GM18870 (cell line): ENCODE measurements at regions not wholly inside any gene's neighbourhood (a gene's known extent, or its start where the extent isn't known, plus 50 kb on each side); places are given as distances from the start of the nearest gene placed in this dataset.

Experiments
- ATAC-seq: cut with Tn5 transposase; IDR thresholded peaks from one replicate; pipeline ENCODE4 v1.9.1; 2021; ENCODE audit warnings: moderate library complexity; ENCODE audit not compliant: unreplicated experiment

- ATAC-seq, result no peak
Measured at GRCh38 chr2:200243441-200243840, 63.1 kb upstream of the SPATS2L start.

DNA sequence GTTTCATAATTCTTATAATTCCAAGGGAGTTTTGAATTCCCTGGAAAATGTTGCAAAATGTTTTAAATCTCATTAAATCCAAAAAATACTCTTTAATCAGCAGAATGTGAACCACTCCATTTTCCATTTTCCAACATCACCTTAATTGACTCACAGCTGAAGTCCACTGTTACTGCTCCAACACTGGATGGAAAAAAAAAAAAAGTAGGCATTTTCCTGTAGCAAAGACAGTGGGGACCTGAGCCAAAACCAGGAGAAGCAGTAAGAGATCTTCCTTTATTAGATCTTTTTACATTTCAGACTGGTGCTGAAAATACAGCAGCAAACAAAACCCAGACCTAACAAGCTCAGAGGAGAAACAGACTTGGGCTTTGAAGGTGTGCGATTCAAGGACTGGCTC lies 62.4 kb upstream of the SPATS2L start:
- no peak for ATAC-seq

- no peak for ATAC-seq
Measured at GRCh38 chr2:200247494-200247893, 59.0 kb upstream of the SPATS2L start.

- no peak for ATAC-seq
Measured at GRCh38 chr2:200252265-200253067, 54.0 kb upstream of the SPATS2L start.

DNA sequence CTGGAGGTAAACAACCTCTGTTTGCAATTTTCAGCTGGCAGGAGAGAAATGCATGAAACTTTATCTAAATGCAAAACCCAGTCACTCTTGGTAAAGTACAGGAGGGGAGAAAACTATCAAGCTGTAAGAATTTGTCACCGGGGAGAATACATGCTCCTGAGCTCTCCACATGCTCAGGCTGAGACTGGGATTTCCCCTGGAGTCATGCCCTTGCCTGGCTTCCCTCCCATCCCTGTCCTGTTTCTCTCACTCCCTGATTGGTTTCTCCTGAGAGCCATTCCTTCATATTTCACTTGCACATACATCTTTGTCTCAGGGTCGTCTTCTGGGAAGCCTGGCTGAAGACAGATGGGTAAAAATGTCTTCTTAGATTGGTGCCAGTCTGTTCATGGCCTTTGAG lies 52.9 kb upstream of the SPATS2L start:
- ATAC-seq, result no peak

- ATAC-seq, result no peak
Measured at GRCh38 chr2:200254773-200255172, 51.7 kb upstream of the SPATS2L start.

DNA sequence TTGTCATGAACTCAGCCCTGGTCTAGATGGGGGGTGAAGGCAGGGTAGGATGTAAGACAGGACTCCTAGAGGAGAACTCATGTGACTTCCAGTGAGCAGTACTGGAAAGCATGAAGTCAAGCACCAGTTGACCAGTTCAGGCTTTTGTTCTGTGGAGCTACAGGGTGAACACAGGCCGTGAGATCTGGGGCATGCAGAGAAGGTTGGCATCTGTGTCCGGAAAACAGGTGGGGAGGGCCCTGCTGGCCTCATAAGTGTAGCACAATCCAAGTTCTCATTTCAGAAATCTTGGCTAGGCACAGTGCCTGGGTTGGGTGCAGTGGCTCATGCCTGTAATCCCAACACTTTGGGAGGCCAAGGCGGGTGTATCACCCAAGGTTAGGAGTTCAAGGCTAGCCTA lies 50.9 kb upstream of the SPATS2L start:
- ATAC-seq, result no peak
